GM21825 (cell line): ENCODE measurements at regions not wholly inside any gene's neighbourhood (a gene's known extent, or its start where the extent isn't known, plus 50 kb on each side); places are given as distances from the start of the nearest gene placed in this dataset.

ENCODE experiments used
- ATAC-seq: cut with Tn5 transposase; IDR thresholded peaks from one replicate; pipeline ENCODE4 v1.9.1; 2021; ENCODE audit warnings: mild to moderate bottlenecking, moderate library complexity; ENCODE audit not compliant: unreplicated experiment

DNA sequence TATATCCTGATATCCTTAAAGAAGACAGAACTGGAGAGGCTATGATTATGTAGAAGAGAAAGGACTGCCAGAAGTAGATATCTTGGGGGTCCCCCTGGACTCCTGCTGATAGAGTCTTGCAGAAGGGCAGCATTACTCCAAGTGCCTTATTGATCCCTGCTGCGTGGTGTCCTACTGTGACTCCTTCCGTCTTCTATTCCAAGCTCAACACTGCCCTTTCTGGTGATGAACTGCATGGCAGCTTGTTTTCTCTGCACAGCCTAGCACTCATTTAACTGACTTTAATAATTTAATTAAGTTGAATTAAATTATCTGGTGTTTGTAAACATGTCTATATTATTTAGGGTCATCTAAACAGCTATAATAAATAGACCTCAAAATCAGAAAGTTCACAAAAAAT is 194.1 kb upstream of the DSEL start:
- ATAC-seq, result no peak

DNA sequence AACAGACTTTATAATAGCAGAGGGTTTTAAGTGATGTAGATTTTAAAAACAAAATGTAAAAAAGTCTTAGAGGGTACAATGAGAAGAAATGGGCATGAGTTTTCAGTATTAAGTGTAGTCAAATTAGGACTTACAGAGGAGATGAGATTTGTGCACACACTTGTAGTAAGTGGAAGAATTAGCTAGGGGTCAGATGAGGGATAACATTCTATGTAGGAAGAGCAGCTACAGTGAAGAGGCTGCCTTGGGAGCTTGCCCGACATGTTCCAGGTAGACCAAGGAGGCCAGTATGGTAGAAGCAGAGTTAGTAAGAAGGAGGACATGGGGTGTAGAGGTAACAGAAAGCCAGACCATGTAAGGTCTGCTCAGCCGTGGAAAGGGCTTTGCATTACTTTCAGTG is 189.2 kb upstream of the DSEL start:
- no peak for ATAC-seq

DNA sequence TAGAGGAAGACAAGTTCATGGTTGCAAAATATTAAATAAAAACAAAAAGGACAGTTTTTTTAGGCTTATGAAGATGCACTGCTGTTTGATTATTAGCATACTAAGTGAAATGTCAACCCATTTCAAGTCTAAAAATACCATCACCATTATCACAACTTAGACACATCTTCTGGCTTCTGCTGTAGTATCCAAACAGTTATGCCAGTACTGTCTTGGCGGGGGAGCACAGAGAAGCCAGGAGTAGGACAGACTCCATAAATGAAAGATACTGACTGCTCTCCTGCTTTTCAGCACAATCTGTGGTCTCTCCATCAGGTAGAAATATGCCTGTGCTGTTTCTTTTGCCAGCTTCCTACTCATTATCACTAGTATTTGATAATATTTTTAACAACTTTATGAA is 179.2 kb upstream of the DSEL start:
- no peak for ATAC-seq

DNA sequence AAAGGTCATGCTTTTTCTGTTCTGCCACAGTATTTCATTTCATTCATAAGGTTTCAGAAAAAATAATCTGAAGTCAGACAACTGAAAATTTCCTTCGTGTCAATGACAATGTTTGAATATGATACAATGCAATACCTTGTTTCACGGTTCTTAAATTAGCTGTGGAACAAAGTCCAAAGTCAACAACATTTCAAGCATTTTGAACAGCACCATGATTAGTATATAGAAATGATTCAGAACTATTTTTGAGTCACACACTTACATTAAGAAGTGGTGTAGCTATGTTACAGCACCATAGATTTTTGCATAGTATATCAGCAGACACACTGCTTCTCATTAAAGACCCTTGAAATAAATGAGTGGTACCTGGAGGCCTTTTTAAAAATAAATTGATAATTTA is 178.3 kb upstream of the DSEL start:
- ATAC-seq, result no peak

DNA sequence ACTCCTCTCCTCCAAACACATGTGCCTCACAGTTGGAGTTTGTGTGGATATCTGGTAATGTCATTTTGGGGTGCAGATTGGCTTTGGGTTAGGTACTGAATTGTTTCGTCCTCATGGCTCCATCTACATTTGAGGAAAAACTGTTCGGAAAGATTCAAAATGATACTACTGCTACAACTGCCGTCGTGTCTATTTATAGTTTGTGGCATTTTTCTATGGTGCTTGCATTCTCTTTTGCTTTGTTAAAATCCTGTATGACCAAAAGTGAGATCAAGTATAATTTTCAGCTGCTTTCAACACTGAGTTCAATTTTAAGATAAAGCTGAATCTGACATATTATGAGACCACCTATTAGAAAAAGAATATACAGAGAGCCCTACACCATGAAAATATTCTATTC is 176.3 kb upstream of the DSEL start:
- ATAC-seq, result no peak

DNA sequence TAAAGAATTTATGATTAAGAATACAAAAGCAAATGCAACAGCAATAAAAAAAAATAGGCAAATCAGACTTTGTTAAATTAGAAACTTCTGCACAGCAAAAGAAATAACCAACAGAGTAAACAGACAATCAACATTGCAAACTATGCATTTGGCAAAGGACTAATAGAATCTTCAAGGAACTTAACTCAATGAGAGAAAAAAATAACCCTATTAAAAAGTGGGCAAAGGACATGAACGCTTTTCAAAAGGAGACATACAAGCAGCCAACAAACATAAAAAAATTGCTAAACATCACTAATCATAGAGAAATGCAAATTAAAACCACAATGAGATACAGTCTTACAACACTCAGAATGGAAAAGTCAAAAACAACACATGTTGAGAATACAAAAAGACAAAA is 166.0 kb upstream of the DSEL start:
- no peak for ATAC-seq

DNA sequence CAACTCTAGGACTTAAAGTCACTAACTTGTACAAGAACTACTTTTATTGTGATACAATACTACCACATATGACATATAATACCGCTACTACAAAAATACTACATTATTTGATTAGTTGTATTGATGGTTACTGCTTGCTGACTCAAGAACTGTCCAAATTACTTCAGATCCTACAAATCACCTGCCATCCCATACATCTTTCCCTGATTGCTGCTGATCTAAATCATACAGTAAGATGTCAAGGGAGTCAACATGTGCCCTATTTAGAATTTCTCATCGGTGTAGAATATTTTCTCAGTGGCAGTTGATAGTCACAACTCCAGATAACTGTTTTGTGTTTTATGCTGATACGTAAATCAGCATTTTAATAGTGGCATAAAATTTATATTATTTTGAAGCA is 161.0 kb upstream of the DSEL start:
- ATAC-seq, result no peak

DNA sequence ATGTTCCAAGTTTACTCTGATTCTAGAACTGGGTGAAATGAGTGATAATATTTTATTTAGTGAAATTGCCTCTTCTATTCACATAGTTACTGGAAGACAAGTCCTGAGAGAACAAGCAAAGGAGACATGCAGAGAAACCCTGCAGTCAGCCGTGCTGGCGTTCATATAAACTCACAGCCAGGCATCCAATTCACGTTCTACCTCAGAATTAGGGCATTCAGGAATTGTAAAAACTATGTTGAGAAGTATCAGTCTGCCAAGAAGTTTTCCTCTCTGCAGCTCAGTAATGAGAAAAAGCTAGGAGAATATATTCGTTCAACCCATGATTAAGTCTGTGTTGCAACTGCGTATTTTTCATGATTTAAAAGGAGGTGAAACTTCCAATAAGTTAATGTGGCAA is 156.2 kb upstream of the DSEL start:
- no peak for ATAC-seq

DNA sequence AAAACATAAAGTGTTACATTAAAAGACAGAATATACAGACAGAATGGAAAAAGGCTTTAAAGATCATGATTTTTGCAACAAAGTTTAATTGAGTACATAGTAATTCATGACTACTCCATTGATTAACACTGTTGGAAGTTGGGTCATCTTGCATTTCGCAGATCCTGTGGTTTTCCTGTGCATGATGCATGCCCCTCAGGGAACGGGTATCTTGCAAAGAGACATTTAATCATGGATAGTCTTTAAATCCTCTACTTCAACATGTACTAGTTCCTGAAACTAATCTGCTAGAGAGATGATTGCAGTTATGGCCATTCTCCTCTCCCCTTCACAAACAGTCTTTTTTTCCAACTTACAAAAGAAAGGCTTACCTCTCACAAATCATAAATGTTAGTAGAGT is 155.6 kb upstream of the DSEL start:
- ATAC-seq, result no peak

DNA sequence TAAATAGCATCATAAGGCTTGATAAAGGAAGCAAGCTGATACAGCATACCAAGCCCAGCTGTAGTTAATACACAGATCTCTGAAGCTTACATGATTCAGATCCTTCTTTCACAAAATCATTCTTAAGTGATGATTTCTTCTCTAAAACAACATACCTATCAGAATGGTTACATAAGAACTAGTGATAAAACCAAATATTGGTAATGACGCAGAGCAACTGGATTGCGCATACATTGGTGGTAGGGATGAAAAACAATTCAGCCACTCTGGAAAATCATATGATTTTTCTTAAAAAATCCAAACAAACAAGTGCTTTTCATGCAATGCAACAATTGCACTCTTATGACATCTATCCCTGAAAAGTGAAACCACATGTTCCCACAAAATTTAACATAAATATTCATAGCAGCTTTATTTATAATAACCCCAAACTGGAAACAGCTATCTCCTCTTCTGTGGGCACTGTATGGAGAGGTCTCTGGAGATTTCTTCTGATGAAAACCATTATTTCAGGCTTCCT is 153.6 kb upstream of the DSEL start:
- ATAC-seq, result no peak

DNA sequence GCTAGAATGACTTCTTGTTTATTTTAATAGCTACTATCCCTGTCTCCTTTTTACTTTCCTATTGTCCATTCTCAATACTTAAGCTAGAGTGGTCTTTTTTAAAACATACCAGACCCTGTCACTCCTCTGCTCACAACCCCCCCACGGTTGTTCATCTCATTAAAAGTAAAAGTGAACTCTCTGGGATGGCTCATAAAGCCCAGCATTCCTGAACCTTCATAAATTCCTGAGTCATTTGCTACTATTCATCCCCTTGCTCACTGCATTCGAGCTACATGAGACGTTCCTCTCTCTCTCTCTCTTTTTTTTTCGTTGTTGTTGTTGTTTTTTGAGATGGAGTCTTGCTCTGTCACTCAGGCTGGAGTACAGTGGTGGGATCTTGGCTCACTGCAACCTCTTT is 148.7 kb upstream of the DSEL start:
- ATAC-seq, result no peak

DNA sequence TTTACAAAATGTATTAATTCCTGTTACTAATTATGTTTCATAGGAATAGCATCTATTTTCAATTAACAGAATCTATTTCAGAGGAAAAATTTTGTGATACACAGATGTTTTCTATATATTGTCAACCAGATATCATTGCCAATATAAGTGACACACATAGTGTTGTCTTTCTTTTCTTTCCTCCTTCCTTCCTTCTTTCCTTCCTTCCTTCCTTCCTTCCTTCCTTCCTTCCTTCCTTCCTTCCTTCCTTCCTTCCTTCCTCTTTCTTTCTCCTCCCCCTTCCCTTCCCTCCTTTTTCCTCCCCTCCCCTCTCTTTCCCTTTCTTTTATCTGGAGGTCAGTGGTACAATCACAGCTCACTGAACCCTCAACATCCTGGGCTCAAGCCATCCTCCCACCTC is 146.5 kb upstream of the DSEL start:
- ATAC-seq, result no peak

DNA sequence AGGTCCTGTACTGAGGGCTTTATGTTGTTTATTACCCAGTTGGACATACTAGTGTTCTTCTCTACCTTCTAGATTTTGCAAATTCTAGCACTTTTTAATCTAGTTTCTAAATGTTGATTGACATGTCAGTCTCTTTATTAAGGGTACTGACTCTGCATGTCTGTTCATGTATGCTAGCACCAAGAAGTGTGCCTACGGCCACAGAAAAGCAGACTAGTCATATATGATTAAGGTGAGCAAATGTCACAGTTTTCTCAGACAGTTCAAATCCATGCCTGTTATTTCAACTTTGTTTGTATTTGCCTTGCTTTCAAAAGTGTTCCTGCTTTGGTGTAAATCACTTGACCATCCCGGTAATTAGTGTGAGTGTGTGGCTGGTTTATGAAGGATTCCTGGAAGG is 145.0 kb upstream of the DSEL start:
- no peak for ATAC-seq

DNA sequence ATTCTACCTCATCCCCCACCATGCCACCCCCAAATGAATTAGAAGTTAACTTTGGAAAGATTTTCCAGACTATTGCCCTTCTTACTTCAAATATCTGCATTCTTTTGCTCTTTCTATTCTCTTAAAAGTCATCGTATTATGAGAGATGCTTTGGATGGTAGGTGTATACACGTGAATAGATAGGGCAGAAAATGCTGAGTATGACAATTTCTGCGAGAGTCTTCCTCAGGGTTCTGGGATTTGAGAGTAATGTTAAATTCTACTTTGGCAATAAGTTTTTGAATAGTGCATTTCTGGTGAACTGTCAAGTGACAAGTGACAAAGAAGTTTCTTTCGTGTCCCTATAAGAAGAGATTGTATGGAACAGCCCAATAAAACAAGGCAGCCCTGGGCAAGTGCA is 137.6 kb upstream of the DSEL start:
- no peak for ATAC-seq

DNA sequence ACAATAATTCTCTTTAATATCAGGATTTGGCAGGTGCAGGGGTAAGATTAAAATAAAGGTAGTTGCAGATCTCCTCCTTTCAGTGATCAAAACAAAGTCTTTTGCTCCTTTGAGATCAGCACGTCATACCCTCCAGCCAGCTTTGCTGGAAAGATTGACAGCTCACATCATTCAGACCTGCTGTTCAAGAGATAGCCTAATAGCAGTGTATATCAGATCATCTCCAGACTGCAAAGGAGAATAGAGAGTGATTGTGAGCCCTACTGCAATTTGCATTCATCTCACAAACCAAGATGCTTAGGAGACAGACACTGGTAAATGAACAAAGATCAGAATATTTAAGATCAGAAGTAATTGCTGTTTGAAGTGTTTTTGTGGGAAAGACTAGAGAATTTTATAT is 135.8 kb upstream of the DSEL start:
- ATAC-seq, result no peak

DNA sequence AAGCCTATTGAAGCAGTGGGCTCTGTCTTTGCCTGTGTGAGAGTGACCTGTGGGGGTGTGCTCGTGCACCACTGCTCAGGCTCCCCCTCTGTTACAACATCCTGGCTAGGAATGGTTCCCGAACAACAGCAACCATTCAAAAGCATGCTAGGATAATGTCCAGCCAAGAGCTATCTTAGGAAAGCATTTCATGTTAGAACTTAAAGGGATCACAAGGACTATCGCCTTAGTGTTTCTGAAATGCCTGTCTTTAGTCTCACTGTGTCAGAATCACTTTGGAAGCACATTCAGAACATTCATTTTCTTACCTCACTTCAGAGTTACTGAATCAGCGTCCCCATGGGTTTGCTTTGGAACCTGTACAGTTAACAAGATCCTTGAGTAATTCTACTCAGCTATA is 134.9 kb upstream of the DSEL start:
- ATAC-seq, result no peak

DNA sequence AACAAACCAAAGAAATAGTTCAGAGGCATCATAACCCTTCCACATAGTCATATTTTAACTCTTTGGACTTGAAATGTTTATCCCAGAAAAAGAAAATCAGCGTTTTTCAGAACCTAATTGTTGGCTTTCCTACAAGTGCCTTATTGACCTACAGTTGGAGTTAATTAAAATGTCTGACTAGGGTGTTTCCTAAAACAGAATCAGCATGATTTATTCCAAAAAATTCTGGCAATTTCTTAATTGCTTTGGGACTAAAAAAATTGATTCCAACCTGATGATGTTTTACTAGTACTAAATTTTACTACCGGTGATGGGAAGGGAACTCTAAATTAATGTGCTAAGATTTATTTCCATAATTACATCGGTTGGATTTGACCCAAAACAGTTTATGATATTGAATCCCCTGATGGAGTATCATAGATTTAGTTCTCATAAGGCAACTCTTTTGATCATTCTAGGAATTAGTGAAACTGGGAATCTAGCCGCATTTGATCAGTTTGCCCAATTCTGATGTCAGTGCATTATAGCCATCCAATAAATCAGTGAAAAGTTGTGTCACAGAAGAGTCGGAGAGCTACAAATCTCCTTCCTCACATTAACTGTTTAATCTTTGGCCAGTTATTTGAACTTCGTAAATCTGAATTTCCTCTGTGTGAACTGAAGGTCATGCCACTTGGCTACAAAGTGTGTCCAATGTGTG is 134.3 kb upstream of the DSEL start:
- ATAC-seq, result no peak

DNA sequence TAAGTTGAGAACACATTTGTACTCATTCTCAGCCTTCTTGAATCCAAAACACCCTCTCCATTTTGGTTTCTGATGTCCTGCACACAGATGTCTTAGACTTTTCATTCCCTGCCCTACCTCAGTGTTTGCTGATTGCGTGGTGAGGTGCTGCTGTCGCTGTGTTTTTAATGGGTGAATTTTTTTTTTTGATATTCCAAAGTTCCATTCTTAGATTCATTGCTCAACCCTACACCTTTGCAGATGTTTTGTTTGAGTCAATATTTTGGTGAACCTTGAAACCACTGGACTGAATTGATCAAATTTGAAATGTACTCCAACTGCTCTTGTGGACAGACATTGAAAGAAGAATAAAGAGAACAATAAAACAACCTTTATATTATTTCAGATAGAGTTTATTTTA is 130.4 kb upstream of the DSEL start:
- ATAC-seq, result no peak

DNA sequence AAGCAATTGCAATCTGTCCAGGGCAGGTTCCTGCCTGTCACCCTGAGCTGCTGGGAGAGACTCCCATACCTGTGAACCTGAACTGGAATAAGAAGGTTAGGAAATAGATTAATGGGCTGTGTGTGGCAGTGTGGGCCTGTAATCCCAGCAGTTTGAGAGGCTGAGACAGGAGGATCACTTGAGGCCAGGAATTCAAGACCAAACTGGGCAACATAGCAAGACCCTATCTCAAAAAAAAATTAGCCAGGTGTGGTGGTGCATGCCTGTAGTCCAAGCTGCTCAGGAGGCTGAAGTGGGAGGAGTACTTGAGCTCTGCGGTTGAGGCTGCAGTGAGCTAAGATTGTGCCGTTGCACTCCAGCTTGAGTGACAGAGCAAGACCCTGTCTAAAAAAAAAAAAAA is 127.7 kb upstream of the DSEL start:
- no peak for ATAC-seq

DNA sequence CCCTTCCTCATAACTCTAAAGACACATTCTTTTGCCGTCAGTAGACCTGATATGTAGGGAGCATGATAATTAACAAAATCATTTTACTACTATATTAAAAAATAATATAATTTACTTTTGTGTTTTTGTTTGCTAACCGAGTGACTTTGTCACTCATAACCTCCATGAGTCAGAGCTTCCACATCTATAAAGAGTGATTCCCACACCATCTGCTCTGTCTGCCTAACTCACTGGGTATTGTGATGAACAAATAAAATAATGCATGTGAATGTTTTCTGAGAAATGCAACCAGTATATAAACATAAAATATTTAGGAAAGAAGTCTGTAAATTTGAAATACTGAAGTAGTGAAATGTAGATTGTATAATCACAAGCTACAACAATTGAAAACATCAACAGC is 123.4 kb upstream of the DSEL start:
- no peak for ATAC-seq

DNA sequence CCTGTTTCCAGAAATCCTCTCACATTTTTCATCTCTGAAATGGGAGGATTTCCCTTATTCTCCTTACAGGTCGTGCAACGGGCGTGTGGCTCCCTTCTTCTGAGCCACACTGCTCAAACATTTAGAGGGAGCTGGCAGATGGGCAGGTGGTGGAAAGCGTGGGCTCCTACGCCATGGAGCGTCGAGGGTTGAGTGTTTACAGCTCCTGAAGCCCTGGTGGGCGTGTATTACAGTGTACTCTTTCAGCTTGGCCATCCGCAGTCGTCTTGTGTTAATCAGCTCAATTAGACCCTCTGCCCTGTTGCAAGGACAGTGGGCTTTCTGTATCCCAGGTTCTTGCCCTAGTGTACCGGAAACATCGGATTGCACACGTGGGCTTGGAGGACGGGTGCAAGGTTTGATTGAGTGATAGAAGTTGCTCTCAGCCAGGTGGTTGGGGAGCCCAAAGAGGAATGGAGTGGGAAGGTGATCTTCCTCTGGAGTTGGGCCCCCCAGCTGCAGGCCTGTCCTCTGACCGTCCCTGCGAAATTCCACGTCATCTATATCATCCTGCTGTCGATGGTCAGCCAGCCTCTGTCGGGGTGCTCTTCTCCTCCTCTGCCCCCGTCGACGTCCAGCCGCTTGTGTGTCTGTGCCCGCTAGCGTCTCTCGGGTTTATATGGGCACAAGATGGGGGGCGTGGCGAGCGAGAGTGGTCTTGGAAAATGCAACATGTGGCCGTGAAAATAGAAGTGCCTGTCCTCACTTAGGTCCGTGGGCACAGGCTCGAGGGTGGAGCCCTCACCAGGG is 120.3 kb upstream of the DSEL start:
- no peak for ATAC-seq

DNA sequence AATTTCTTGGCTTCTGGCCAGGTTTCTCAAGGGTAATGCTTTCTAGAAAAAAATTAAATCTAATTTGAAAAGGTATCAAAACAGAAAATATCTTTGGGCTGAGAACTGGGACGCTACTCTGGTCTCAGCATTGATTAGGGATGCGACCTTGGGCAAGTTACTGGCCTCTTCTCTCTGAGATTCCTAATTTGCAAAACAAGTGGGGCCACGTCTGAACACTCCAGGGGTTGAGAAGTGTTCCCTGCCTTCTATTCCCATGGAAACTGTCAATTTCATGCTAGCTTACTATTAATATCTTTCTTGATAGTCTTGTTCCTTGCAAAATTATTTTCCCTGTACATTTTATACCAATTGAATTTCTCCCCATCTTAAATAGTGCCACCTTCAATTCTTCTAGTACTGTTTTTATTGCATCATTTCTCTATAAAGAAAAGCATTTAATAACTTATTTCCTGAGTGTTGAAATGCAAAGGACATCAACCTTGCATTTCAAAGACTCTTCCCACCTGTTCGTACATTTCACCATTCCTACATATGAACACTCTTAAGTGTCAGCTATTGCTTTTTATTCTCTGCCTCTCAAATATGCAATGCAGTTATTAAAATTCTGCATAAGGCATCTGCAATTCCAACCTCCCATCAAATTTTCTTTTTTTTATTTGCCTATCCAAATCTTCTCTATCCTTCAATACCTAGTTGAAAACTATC is 118.3 kb upstream of the DSEL start:
- no peak for ATAC-seq
